ENCODE measurements at regions not wholly inside any gene's neighbourhood (a gene's known extent, or its start where the extent isn't known, plus 50 kb on each side); places are given as distances from the start of the nearest gene placed in this dataset.

DNA sequence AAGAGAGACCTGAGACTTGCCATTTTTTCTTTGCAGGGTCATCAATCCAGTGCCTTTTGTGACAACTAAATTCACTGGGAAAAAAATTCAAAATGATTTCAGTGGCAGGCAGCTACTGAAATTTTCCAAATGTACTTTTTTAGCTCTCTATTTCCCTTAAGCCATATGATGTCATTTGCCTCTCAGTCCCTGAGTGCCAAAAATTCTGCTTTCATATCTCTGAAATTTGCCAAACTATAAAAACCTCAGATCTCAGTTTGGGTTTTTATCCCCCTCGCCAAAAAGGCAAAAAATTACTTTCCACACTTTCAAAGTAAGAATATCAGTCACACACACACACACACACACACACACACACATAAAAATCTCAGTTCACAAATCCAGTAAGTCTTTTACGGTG is 651.3 kb upstream of the ARID1B start:
- no peak for DNase-seq (ENCODE audit: low read depth)

GRCh38 chr6:156123731-156124130 is 653.4 kb upstream of the ARID1B start:
- no peak for DNase-seq (ENCODE audit: low read depth)

DNA sequence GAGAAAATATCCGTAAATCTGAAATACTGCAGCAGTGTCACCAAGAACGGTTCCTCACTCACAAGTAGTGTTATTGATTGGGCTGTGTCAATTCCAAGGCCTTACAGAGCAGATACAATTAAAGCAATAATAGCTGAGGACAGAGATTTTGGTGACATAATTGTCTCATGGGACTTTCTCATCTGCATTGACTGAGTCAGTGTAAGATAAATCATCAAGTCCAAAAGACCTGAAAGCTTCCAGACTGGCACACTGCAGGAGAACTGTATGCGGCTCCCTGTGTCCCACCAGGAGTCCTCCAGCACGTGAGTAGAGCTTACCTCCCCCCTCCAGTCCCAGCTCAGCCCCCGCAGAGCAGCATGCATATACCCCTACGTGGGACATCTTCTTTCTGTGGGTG is 655.2 kb upstream of the ARID1B start:
- no peak for DNase-seq (ENCODE audit: low read depth)

GRCh38 chr6:156114541-156114940 is 658.9 kb upstream of the NOX3 start:
- DNase-seq (ENCODE audit: low read depth): no peak

- DNase-seq (ENCODE audit: low read depth): no peak
Measured at GRCh38 chr6:156113631-156114030, 658.0 kb upstream of the NOX3 start.

DNA sequence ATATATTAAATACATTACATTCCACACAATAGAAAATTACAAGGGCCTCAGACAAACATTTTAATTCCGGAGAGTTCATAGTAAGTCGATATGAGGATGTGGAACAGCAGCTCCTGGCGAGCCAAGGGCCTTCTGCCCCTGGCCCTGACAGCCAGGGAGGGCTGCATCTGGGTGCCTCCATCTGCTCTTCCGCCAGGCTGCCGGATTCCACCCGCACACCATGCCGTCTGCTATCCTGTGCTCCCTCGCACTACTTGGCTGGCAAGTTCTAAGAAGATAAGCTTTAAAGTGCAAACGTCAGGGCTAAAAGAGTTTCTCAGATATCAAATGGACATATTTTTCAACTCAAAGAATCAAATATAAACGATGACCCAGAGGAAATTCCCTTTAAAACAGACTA is 656.3 kb upstream of the NOX3 start:
- no peak for DNase-seq (ENCODE audit: low read depth)

- DNase-seq (ENCODE audit: low read depth): no peak
Measured at GRCh38 chr6:156110249-156110648, 654.6 kb upstream of the NOX3 start.

DNA sequence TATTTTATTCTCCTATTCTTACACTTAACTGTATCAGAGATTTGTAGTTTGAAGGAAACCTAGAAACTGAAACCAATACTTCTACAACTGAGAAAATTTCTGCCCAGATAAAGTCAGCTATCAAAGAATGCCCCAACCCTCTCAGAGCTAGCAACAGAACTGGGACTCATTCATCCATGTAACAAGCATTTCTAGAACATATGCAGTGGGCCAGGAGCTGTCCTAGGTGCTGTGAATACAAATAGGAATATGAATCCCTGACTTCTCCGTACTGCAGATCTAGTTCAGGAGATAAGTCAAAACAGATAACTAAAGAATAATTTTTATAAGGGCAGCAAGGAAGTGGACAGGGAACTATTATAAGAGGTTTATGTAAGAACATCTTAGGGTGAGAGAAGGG is 654.1 kb upstream of the NOX3 start:
- DNase-seq (ENCODE audit: low read depth): no peak

DNA sequence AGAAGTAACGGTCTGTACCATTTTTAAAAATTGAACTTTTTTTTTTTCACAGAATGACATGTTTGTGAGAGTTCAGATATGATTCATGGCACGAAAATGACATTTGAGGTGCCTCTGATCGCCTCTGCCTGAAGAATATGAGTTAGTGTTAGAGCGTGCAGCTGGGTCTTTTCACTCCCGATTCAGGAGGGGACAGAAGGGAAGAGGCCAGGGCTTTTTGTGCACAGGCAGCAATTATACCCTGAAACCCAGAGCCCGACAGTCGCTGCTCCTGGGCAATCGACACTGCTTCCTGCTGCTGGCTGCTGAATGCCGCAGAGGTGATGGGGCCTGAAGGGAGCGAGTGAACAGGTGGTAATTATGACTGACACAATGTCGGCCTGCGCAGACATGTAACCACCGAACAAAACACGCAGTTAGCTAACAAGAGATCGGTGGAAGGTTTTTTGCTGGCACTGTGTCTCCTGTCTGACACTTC is 652.0 kb upstream of the NOX3 start:
- DNase-seq (ENCODE audit: low read depth): no peak

GRCh38 chr6:156102129-156102528 is 646.5 kb upstream of the NOX3 start:
- peak; percentile 3 for DNase-seq (ENCODE audit: low read depth)

DNA sequence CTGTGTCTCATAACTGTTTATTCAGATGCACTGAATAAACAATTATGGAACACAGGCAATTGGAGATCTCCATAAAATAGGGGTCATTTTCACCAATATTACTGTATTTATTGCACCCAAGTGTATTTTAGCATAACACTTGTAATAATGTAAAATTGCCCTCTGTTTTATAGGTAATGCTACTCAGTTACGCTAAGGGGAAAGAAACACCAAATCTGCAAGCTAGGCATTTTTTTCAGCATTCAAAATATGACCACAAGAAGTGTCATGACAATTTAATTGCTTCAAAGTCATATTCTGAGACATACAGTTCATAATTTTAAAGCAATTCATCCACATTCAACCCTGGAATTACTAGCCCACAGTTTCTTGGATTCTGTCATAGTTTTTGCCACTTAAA is 643.2 kb upstream of the NOX3 start:
- DNase-seq (ENCODE audit: low read depth): no peak

GRCh38 chr6:156087487-156087886 is 631.8 kb upstream of the NOX3 start:
- DNase-seq (ENCODE audit: low read depth): no peak

GRCh38 chr6:156082012-156082411 is 626.4 kb upstream of the NOX3 start:
- no peak for DNase-seq (ENCODE audit: low read depth)

GRCh38 chr6:156080371-156080770 is 624.7 kb upstream of the NOX3 start:
- DNase-seq (ENCODE audit: low read depth): peak; percentile 4

- DNase-seq (ENCODE audit: low read depth): no peak
Measured at GRCh38 chr6:156068881-156069280, 613.2 kb upstream of the NOX3 start.

DNA sequence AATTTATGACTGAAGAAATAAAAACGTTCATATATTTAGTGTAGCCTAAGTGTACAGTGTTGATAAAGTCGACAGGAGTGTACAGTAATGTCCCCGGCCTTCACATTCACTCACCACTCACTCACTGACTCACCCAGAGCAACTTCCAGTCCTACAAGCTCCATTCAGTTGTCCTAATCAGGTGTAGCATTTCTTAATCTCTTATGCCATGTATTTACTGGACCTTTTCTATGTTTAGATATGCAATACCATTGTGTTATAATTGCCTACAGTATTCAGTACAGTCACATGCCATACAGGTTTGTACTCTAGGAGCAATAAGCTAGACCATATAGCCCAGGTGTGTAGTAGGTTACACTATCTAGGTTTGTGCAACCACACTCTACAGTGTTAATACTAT is 610.2 kb upstream of the NOX3 start:
- no peak for DNase-seq (ENCODE audit: low read depth)

DNA sequence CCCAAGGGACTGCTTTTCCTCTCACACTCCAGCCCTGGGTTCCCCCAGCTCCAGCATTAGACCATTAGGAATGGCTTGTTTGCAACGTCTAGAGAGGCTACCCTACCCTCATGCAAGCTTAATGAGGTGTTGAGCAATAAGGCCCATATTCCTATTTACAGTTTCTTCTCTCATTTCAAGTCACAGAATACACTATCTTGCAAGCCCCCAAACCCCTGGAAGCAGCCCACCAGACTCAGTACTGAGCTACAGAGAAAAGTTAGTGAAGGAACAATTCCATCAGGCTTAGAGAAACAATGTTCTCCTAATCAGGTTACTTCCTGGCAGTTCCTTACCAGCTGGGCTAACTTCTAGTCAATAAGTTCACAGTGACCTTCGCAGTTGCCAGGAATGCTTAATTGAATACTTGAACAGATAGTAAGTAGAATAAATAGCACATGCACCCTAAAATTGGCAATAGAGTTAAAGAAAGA is 606.5 kb upstream of the NOX3 start:
- no peak for DNase-seq (ENCODE audit: low read depth)

GRCh38 chr6:156061465-156061864 is 605.8 kb upstream of the NOX3 start:
- DNase-seq (ENCODE audit: low read depth): no peak

- no peak for DNase-seq (ENCODE audit: low read depth)
Measured at GRCh38 chr6:156060013-156060412, 604.4 kb upstream of the NOX3 start.

- DNase-seq (ENCODE audit: low read depth): no peak
Measured at GRCh38 chr6:156058356-156058755, 602.7 kb upstream of the NOX3 start.

DNA sequence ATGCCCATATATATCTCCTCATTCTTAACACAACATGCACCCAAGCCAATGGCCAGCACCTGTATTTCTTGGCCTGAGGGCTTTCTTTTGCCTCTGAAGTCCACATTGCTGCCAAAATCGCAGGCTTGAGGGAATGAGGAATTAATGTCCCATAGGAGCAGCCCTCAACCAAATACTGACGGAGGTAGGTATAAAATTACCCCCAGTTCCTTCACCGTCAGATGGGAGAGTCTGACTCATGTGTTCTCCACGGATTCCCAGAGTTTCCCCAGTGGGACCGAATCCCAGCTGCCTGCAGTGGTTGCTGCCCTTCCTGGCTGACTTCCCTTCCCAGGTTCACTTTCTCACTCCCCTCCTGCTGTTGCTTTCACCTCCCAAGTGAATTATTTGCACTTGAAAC is 602.2 kb upstream of the NOX3 start:
- no peak for DNase-seq (ENCODE audit: low read depth)

- DNase-seq (ENCODE audit: low read depth): no peak
Measured at GRCh38 chr6:156056085-156056484, 600.4 kb upstream of the NOX3 start.

DNA sequence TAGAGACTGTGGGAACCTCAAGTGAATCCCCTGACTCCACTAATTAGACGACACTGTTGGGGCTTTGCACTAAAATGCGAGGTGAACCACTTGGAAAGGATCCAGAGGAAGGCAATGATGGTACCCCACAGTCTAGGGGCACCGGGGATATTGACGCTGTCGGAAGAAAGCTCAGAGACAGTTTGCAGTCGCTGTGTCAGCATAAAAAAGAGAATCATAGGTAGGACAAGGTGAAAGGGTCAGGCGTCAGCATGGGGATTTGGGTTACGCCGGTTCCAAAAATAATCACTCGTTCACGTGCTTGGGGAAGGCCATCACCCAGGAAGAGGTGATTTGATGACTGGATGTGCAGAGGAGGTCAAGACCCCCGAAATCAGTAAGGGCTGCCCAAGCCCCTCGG is 598.0 kb upstream of the NOX3 start:
- no peak for DNase-seq (ENCODE audit: low read depth)

DNA sequence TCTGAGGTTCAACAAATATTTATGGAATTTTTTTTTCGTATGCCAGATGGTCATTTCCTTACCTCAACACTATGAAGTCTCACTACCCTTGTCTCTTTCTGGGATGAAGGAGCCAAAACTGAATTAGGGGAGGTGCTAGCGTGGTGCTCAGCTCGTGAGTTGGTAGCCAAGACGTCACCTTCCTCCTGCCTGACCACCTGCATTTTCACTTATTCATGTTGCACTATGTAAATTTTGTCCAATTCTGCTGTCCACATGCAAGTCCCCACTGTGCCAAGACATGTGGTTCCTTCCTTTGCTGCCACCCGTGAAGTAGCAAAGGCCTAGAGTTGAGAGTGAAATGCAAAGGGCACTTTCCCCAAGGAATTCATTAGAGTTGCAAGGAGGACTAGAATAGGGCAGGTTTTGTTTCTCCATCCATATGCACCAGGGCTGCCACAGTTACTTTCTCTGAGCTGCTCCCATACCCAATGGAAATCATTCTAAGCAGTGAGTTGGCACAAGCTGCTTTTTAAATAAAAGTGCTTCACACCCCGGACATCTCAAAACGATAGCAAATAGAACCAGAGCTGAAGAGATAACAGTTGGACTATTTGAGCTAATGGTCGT is 591.3 kb upstream of the NOX3 start:
- DNase-seq (ENCODE audit: low read depth): no peak

DNA sequence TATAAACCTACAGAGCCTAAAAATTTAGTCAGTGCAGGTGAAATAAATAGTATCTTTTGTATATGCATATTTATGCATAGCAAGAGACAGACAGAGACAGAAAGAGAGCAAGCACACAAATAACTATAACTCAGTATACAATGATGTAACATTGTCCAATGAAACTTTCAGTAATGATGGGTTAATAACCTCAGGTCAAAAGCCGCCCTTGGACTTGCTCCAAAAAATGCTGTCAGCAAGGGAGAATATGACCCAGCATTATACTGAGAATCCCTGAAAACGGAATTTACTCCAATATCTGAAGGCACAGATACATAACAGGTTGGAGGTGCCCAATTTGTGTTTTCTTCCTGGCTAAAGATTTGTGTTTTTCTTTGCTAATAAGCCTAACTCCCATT is 590.6 kb upstream of the NOX3 start:
- no peak for DNase-seq (ENCODE audit: low read depth)
